Activated T-helper 2 cell treated with anti-CD3 and anti-CD28 coated beads, Interferon-gamma antibody, Interleukin-2, Interleukin-4, amounts not matched to agents 10 μg/mL and 5 μg/mL and 100 μg/mL, durations not matched to agents 14 hours and 24 hours and 36 hours (primary cell): ENCODE measurements at regions not wholly inside any gene's neighbourhood (a gene's known extent, or its start where the extent isn't known, plus 50 kb on each side); places are given as distances from the start of the nearest gene placed in this dataset.
"Not testable (repeated sequence)": the region's sequence is repeated elsewhere in the genome, so short reads cannot be mapped to it uniquely, and the experiment has no call there.

Experiments used
- DNase-seq: peaks from one replicate; pipeline ENCODE4 v3.0.0; 2021; ENCODE audit warnings: low spot score
- H3K27ac Mint-ChIP-seq: one replicate; pipeline ENCODE4 v1.8.0; 2021; ENCODE audit warnings: mixed read lengths
- H3K27me3 Mint-ChIP-seq: one replicate; pipeline ENCODE4 v1.8.0; 2021; ENCODE audit warnings: low read depth, mixed read lengths
- H3K36me3 Mint-ChIP-seq: one replicate; pipeline ENCODE4 v1.8.0; 2021; ENCODE audit warnings: low read depth, mixed read lengths
- H3K4me1 Mint-ChIP-seq: one replicate; pipeline ENCODE4 v1.8.0; 2021; ENCODE audit warnings: low read depth, mixed read lengths
- H3K4me3 Mint-ChIP-seq: one replicate; pipeline ENCODE4 v1.8.0; 2021; ENCODE audit warnings: low read depth, mild to moderate bottlenecking, moderate library complexity, mixed read lengths
- H3K9me3 Mint-ChIP-seq: one replicate; pipeline ENCODE4 v1.8.0; 2021; ENCODE audit warnings: mixed read lengths
- intact Hi-C: fragments of 100-400 bp; cut with micrococcal nuclease; formaldehyde crosslinking; loops from one replicate; pipeline ENCODE4 v1.15.1; 2023

DNA sequence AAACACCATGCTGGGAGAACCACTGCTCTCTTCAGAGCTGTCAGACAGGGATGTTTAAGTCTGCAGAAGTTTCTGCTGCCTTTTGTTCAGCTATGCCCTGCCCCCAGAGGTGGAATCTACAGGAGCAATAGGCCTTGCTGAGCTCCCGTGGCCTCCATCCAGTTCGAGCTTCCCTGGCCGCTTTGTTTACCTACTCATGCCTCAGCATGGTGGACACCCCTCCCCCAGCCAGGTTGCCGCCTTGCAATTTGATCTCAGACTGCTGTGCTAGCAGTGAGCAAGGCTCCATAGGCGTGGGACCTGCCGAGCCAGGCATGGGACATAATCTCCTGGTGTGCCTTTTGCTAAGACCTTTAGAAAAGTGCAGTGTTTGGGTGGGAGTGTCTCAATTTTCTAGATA is 307.3 kb upstream of the KAZN start:
- DNase-seq, H3K9me3 Mint-ChIP-seq, H3K4me3 Mint-ChIP-seq, intact Hi-C loops, H3K36me3 Mint-ChIP-seq, H3K27ac Mint-ChIP-seq, H3K27me3 Mint-ChIP-seq, H3K4me1 Mint-ChIP-seq: not testable (repeated sequence)

DNA sequence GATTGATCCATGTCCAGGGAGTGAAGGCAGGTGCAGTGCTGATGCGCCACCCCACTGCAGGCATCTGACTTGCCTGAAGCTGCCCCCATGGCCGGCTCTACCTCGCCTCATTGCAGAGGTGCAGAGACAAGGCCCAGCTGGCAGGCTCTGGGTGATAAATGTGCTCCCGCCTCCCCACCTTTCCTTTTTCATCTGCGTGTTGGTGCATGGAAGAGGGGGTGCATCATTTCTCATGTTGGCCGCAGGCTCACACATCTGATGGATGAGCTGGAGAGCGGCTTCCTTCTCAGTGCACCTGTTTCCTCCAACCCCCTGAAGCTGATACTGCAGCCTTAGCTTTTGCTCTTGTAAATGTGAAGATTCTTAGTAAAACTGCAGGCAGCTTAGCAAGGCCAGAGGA is 306.0 kb upstream of the KAZN start:
- no peak for DNase-seq
- no peaks in the 10 kb centered on the region for H3K9me3 Mint-ChIP-seq
- intact Hi-C loops, result no loop called here
- no peak overlapping the region for H3K27ac Mint-ChIP-seq
- no peak overlapping the region for H3K4me3 Mint-ChIP-seq
- no peaks in the 10 kb centered on the region for H3K4me1 Mint-ChIP-seq
- H3K36me3 Mint-ChIP-seq, result no peaks in the 10 kb centered on the region
- H3K27me3 Mint-ChIP-seq, result peaks cover 3% of the 10 kb centered on the region

DNA sequence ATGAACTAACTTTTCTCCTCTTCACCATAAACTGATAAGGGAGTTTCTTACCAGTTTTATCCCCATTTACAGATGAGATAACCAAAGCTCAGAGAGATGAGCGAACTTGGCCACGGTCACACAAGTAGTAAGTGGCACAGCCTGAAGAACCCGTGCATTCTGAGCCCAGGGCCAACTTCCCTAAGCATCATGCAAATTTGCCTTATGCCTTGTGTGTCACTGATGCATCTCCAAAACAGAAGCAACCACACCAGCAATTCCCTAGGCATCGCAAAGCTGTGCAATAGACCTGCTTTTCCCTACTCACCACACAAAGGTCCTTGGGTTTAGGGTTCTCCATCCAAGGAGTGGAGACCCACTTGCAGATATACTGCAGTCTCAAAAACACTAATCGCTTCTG is 304.5 kb upstream of the KAZN start:
- intact Hi-C loops, result no loop called here
- no peak overlapping the region for H3K4me3 Mint-ChIP-seq
- DNase-seq, result no peak

DNA sequence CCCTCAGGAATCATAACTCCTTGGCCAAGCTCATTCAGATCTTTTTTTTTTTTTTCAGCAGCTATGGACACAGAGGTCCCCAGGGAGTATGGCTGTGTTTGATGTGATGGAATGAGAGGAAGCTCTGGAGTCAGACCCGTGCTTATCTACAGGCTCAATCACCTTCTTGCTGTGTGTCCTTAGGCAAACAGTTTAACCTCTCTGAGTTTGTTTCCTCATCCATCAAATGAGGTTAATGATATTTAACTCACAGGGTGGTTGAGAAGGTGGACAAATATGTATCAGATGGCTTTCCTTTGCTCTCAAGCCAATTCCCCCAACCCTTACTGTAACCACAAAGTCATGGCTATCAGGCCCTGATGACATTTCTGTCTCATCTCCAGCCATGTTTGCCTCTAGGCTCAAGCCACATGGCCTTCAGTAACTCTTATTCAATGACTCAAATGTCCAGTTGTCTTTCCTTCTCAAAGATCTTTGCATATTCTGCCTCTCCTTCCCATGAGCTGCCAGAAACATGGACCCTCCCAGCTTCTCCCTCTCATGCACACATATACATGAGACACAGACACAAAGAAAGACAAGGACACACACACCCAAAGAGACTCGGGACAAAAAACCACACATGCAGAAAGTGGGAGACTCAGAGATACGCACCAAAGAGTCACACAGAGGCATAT is 303.5 kb upstream of the KAZN start:
- Mint-ChIP-seq H3K4me3 (no peak overlapping the region), H3K4me1 (no peaks in the 10 kb centered on the region), H3K9me3 (no peaks in the 10 kb centered on the region), H3K27ac (no peak overlapping the region), H3K27me3 (no peaks in the 10 kb centered on the region), H3K36me3 (no peaks in the 10 kb centered on the region)
- intact Hi-C loops, result no loop called here
- no peak for DNase-seq

More for the DNA sequence above, 304.5 kb upstream of the KAZN start:
- H3K36me3 Mint-ChIP-seq, result no peaks in the 10 kb centered on the region
- H3K27me3 Mint-ChIP-seq, result no peaks in the 10 kb centered on the region
- H3K27ac Mint-ChIP-seq, result no peak overlapping the region
- H3K4me1 Mint-ChIP-seq, result no peaks in the 10 kb centered on the region
- H3K9me3 Mint-ChIP-seq, result no peaks in the 10 kb centered on the region

DNA sequence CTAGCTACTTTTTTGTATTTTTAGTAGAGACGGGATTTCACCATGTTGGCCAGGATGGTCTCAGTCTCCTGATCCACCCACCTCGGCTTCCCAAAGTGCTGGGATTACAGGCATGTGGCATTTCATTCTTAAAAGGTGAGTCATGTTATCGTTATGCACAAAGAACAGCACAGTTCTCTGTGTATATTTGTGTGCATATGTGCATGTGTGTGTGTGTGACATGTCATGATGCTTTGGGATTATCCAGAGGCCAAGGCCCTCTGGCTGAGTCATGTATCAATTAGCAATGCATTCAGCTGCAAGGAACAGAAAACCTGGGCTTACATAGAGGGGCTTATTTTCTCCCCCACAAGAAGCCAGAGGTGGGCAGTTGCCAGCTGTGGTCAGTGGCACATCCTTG is 301.7 kb upstream of the KAZN start:
- intact Hi-C loops, result no loop called here
- H3K27ac Mint-ChIP-seq, result no peak overlapping the region
- H3K4me1 Mint-ChIP-seq, result no peaks in the 10 kb centered on the region
- no peaks in the 10 kb centered on the region for H3K9me3 Mint-ChIP-seq
- no peaks in the 10 kb centered on the region for H3K27me3 Mint-ChIP-seq
- DNase-seq, result no peak
- no peak overlapping the region for H3K4me3 Mint-ChIP-seq
- no peaks in the 10 kb centered on the region for H3K36me3 Mint-ChIP-seq

DNA sequence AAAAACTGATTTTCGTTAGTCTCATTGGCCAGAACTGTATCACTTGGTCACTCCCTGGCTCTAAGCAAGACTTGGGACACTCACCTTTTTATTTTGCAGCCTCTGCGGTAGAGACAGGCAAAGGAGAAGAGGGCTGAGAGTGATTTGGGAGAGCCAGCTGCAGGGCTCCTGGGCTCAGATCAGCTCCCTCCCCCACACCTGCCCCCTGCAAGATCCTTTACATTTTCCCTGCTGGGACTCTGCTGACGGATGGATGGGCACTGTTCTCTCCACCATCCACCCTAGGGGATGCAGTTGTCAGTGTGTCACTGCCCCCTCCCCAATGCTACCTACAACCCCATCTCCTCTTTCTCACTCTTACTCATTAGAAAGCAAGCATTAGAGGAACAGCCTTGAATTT is 301.1 kb upstream of the KAZN start:
- Mint-ChIP-seq H3K27me3 (no peaks in the 10 kb centered on the region), H3K9me3 (no peaks in the 10 kb centered on the region), H3K27ac (no peak overlapping the region), H3K4me3 (no peak overlapping the region), H3K36me3 (no peaks in the 10 kb centered on the region), H3K4me1 (no peaks in the 10 kb centered on the region)
- intact Hi-C loops, result no loop called here
- DNase-seq, result no peak

DNA sequence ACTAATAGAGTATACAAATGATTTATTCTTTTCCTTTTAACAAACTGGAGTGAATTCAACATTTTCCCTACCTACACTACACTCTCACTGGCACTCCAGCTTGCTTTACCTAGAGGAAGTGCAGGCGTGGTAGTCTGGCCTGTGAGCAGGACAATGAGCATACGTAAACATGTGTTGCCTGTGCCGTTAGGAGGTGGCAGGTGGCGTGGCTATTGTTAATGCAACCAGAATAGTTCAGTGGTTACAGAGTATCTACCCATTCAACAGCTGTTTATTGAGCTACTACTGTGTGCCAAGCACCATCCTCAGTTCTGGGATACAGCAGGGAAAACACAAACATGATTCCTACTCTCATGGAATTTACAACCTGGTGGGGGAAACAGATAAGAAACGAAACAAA is 299.7 kb upstream of the KAZN start:
- Mint-ChIP-seq H3K36me3 (no peaks in the 10 kb centered on the region), H3K9me3 (no peaks in the 10 kb centered on the region), H3K27me3 (no peaks in the 10 kb centered on the region), H3K4me3 (no peak overlapping the region), H3K4me1 (no peaks in the 10 kb centered on the region), H3K27ac (no peak overlapping the region)
- intact Hi-C loops, result no loop called here
- no peak for DNase-seq

DNA sequence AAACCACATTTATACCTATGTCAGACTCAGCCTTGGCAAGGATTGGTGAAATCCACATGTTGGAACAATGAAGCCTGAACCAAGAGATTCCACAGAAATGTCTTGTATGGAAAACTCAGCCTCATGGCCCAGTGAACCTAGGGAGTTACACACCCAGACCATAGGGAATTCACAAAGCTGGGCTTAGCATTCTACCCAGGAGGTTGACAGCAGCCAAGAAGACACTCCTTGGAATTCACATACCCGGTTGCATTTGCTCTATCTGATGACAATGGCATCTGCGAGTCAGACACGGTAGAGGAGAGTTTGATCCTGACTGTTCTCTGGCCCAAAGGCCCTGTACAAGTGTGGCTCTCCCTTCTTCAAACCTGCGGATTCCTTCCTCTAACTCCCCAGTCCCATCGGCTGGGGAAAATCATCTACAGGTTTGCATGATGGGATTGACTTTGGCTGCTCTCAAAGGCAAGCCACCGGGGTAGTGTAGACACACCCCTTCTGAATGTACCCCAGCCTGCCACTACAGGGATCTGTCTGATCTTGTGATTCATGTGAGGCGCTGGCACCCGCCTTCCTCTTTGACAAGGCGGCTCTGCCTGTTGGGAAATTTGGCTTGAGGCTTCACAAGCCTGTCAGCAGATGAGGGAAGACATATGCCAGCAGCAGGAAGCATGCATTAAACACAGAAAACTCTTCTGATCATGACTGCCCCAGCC is 297.3 kb upstream of the KAZN start:
- Mint-ChIP-seq H3K27me3 (no peaks in the 10 kb centered on the region), H3K4me1 (no peaks in the 10 kb centered on the region), H3K9me3 (no peaks in the 10 kb centered on the region), H3K36me3 (no peaks in the 10 kb centered on the region), H3K4me3 (no peak overlapping the region), H3K27ac (no peak overlapping the region)
- no peak for DNase-seq
- intact Hi-C loops, result no loop called here

DNA sequence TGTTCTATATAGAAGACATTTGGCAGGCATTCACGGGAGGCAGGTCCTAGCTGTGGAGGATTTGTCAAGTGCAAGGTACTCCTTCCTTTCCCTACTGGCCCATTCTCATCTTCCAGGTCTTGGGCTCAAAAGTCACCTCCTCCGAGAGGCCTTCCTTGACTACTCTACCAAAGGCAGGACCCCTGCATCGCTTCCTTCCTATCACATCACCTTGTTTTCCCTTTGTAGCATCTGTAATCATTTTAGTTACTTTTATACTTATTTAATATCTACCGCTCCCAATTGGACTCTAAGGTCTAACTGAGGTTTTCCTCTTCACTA is 296.8 kb upstream of the KAZN start:
- no peak overlapping the region for H3K4me3 Mint-ChIP-seq
- no peaks in the 10 kb centered on the region for H3K9me3 Mint-ChIP-seq
- no peak for DNase-seq
- no peaks in the 10 kb centered on the region for H3K36me3 Mint-ChIP-seq
- H3K4me1 Mint-ChIP-seq, result no peaks in the 10 kb centered on the region
- no peaks in the 10 kb centered on the region for H3K27me3 Mint-ChIP-seq
- intact Hi-C loops, result no loop called here
- no peak overlapping the region for H3K27ac Mint-ChIP-seq

DNA sequence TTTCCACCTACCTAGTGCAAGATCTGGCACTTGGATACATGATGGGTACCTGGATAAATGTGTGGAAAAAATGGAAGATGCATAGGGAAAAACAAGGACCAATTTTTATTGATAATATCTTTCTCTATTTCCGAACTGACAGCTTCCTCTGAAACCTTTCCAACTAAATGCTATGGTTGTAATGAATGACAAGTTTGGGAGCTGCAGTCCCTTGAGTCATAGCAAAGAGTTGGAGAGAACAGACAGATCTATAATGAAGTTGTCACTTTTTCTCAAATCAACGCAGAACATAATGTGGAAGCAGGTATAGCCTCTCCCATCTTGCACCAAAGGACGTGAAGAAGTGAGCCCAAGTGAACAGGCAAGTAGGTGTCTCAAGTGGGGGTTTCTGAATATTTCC is 296.5 kb upstream of the KAZN start:
- H3K27ac Mint-ChIP-seq, result no peak overlapping the region
- H3K36me3 Mint-ChIP-seq, result no peaks in the 10 kb centered on the region
- no peaks in the 10 kb centered on the region for H3K27me3 Mint-ChIP-seq
- no peak overlapping the region for H3K4me3 Mint-ChIP-seq
- H3K9me3 Mint-ChIP-seq, result no peaks in the 10 kb centered on the region
- no peaks in the 10 kb centered on the region for H3K4me1 Mint-ChIP-seq
- DNase-seq, result no peak
- intact Hi-C loops, result no loop called here

DNA sequence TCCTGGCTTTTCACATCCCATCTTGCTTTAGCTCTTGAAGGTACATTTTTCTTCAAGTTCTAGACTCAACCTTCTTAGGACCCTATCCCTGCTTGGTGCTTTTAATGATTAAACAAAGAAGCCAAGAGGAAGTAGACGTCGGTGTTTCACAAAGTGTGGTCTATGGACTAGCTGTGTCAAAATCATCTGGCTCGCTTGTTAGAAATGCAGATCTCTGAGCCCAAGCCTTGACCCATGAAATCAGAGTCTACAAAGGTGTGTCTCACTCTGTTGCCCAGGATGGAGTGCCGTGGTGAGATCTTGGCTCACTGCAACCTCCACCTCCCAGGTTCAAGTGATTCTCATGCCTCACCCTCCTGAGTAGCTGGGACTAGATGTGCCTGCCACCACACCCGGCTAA is 295.5 kb upstream of the KAZN start:
- Mint-ChIP-seq H3K4me3 (no peak overlapping the region), H3K36me3 (no peaks in the 10 kb centered on the region), H3K9me3 (no peaks in the 10 kb centered on the region), H3K27ac (no peak overlapping the region), H3K4me1 (peaks cover 6% of the 10 kb centered on the region), H3K27me3 (no peaks in the 10 kb centered on the region)
- intact Hi-C loops, result no loop called here
- no peak for DNase-seq

DNA sequence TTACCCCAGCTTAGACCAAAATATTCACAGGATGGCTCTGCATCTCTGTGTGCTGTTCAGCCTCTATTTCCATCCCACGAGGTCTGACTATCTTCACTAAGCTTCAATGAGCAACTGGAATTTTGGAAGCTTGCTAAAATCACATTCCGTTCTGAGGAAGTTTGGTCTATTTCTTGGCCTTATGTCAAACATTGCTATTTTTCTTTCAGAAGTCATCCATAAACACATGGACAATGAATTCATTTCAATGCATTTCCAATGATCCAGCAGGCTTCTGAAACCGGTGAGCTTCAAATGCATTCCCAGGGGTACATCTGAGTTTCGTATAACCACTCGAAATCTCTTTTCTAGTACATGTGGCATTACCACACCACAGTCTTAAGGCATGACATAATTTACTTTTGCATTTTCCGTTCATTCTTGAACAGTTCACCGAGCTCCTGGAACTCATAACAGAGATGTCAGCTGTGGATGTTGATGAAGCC is 294.1 kb upstream of the KAZN start:
- intact Hi-C loops, result no loop called here
- H3K4me1 Mint-ChIP-seq, result peaks cover 6% of the 10 kb centered on the region

DNA sequence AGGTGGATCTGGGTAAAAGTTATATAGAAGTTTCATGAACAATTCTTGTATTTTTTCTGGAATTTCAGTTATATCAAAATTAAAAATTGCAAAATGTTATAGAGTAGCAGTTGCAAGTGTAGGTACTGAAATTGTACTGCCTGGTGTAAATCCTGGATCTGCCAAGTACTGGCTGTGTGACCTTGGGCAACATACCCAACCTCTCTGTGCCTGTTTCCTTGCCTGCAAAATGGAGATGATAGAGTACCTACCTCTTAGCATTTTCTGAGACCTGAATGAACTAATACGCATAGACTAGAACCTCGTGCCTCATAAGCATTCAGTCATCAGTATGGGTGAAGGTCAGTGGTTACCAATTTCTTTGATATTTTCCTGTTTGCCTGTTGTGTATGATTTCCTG is 290.0 kb upstream of the KAZN start:
- intact Hi-C loops, result no loop called here
- Mint-ChIP-seq H3K9me3 (no peaks in the 10 kb centered on the region), H3K27ac (no peak overlapping the region), H3K4me3 (no peak overlapping the region), H3K4me1 (peaks cover 6% of the 10 kb centered on the region), H3K27me3 (no peaks in the 10 kb centered on the region), H3K36me3 (no peaks in the 10 kb centered on the region)
- no peak for DNase-seq

More for the DNA sequence above, 294.1 kb upstream of the KAZN start:
- H3K9me3 Mint-ChIP-seq, result no peaks in the 10 kb centered on the region
- no peak for DNase-seq
- no peak overlapping the region for H3K4me3 Mint-ChIP-seq
- H3K36me3 Mint-ChIP-seq, result no peaks in the 10 kb centered on the region
- no peaks in the 10 kb centered on the region for H3K27me3 Mint-ChIP-seq
- H3K27ac Mint-ChIP-seq, result no peak overlapping the region
